Ishikawa (cell line): ENCODE measurements at regions not wholly inside any gene's neighbourhood (a gene's known extent, or its start where the extent isn't known, plus 50 kb on each side); places are given as distances from the start of the nearest gene placed in this dataset.

ENCODE experiments used
- CEBPB ChIP-seq: IDR thresholded peaks from 2 replicates; pipeline ENCODE4 v1.6.1; 2012
- CREB1 ChIP-seq: IDR thresholded peaks from 2 replicates; pipeline ENCODE4 v1.6.1; 2012; ENCODE audit warnings: low read depth
- EGR1 ChIP-seq: IDR thresholded peaks from 2 replicates; pipeline ENCODE4 v1.6.1; 2012
- EP300 ChIP-seq: IDR thresholded peaks from 2 replicates; pipeline ENCODE4 v1.6.1; 2012; ENCODE audit warnings: borderline replicate concordance
- FOXM1 ChIP-seq: IDR thresholded peaks from 2 replicates; pipeline ENCODE4 v1.6.1; 2012; ENCODE audit warnings: low read depth, borderline replicate concordance
- MAX ChIP-seq: IDR thresholded peaks from 2 replicates; pipeline ENCODE4 v1.6.1; 2012
- NFIC ChIP-seq: IDR thresholded peaks from 2 replicates; pipeline ENCODE4 v1.6.1; 2012
- RAD21 ChIP-seq: IDR thresholded peaks from 2 replicates; pipeline ENCODE4 v1.6.1; 2012; ENCODE audit warnings: low read depth
- REST ChIP-seq: IDR thresholded peaks from 2 replicates; pipeline ENCODE4 v1.6.1; 2012; ENCODE audit warnings: low read depth, mild to moderate bottlenecking
- TAF1 ChIP-seq: IDR thresholded peaks from 2 replicates; pipeline ENCODE4 v1.6.1; 2012; ENCODE audit warnings: low read depth, mild to moderate bottlenecking
- TCF12 ChIP-seq: IDR thresholded peaks from 2 replicates; pipeline ENCODE4 v1.6.1; 2012; ENCODE audit warnings: low read depth
- TEAD4 ChIP-seq: IDR thresholded peaks from 2 replicates; pipeline ENCODE4 v1.6.1; 2012
- USF1 ChIP-seq: IDR thresholded peaks from 2 replicates; pipeline ENCODE4 v1.6.1; 2012
- YY1 ChIP-seq: IDR thresholded peaks from 2 replicates; pipeline ENCODE4 v1.6.1; 2012; ENCODE audit warnings: low read depth
- ZBTB7A ChIP-seq: IDR thresholded peaks from 2 replicates; pipeline ENCODE4 v1.6.1; 2012; ENCODE audit warnings: low read depth

- no peak for TF ChIP-seq USF1
- no peak for TF ChIP-seq ZBTB7A
- no peak for TF ChIP-seq EGR1
- TF ChIP-seq YY1 = no peak
- TF ChIP-seq EP300 = no peak
- TF ChIP-seq TCF12 = no peak
- no peak for TF ChIP-seq CREB1
- no peak for TF ChIP-seq TEAD4
- TF ChIP-seq CEBPB = no peak
- TF ChIP-seq NFIC = no peak
- no peak for TF ChIP-seq RAD21
- no peak for TF ChIP-seq FOXM1
- TF ChIP-seq REST = no peak
- TF ChIP-seq MAX = no peak
- TF ChIP-seq TAF1 = no peak
These were observed 625.5 kb downstream of the CHSY3 start for GRCh38 chr5:130529511-130530485.

- no peak for TF ChIP-seq RAD21
- TF ChIP-seq MAX = no peak
- TF ChIP-seq ZBTB7A = no peak
- TF ChIP-seq NFIC = no peak
- no peak for TF ChIP-seq USF1
- no peak for TF ChIP-seq FOXM1
- no peak for TF ChIP-seq YY1
- no peak for TF ChIP-seq EGR1
- no peak for TF ChIP-seq TCF12
- TF ChIP-seq REST = no peak
- TF ChIP-seq CEBPB = no peak
- TF ChIP-seq EP300 = no peak
- TF ChIP-seq TAF1 = no peak
- no peak for TF ChIP-seq TEAD4
These were observed 624.8 kb downstream of the CHSY3 start for GRCh38 chr5:130529111-130529510.

- TF ChIP-seq CEBPB (no peak), NFIC (no peak)
These were observed 624.2 kb downstream of the CHSY3 start for GRCh38 chr5:130528474-130528873.

- TF ChIP-seq NFIC (no peak), ZBTB7A (no peak), YY1 (no peak), CEBPB (no peak)
These were observed 622.4 kb downstream of the CHSY3 start for GRCh38 chr5:130526708-130527107.

GRCh38 chr5:130520211-130520610 is 615.9 kb downstream of the CHSY3 start:
- TF ChIP-seq EGR1 = no peak
- no peak for TF ChIP-seq MAX
- TF ChIP-seq CEBPB = no peak
- no peak for TF ChIP-seq RAD21
- no peak for TF ChIP-seq NFIC
- no peak for TF ChIP-seq TAF1
- TF ChIP-seq TEAD4 = no peak
- no peak for TF ChIP-seq EP300
- TF ChIP-seq TCF12 = no peak
- no peak for TF ChIP-seq REST
